ENCODE measurements at regions not wholly inside any gene's neighbourhood (a gene's known extent, or its start where the extent isn't known, plus 50 kb on each side); places are given as distances from the start of the nearest gene placed in this dataset.

DNA sequence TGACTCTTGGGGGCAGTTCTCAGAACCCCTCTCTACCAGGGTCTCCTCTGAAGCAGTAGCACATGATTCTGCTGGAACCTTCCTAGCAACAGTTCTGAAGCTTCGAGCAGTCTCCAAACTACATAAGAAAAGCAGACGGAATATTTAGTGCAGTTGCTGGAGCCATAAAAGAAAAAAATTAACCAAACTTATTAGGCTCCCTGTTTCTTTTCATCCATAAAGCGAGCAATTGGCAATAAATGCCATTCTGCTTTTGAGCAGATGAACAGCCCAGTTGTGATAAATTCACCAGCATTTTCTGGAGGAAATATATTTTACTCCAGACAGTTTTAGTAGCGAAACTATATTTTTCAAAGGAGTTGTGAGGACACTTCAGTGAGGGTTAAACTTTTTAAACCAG, 250.1 kb upstream of the BOD1L1 start:
- H3K9me3 ChIP-seq (ENCODE audit: insufficient read depth in 2 of 2, low read depth in 1 of 2, low read length in 1 of 2) = no peaks in the 10 kb centered on the region
- 93% methylated on average over 4 of the region's 4 CpGs; no CpG with 5 or more reads in 1 of the 2 experiments for WGBS, 2 experiments (ENCODE audit: extremely low coverage in 1 of 2, insufficient coverage in 1 of 2, insufficient read length in 1 of 2, insufficient replicate concordance in 2 of 2, low coverage in 1 of 2, low lambda C conversion rate in 2 of 2, missing lambda C conversion rate in 1 of 2)

More for the DNA sequence above, 250.1 kb upstream of the BOD1L1 start:
- ChIA-PET CTCF (ENCODE audit: partially characterized antibody) (no interaction called here), POLR2A (ENCODE audit: partially characterized antibody) (no interaction called here)
- H2BK20ac ChIP-seq (ENCODE audit: low read length) = no peak overlapping the region
- H3K56ac ChIP-seq (replicated peaks; ENCODE audit: insufficient read length, low read depth, low read length) = no peak overlapping the region
- H3K23me2 ChIP-seq (ENCODE audit: low read depth, low read length) = no peaks in the 10 kb centered on the region
- H3K4me1 ChIP-seq (replicated peaks in 1 of 4; ENCODE audit: control insufficient read depth in 3 of 4, insufficient read depth in 4 of 4, low read length in 3 of 4) = no peaks in the 10 kb centered on the region
- H4K20me1 ChIP-seq (replicated peaks in 1 of 2; ENCODE audit: control insufficient read depth in 1 of 2, insufficient read depth in 2 of 2, low read length in 2 of 2) = no peaks in the 10 kb centered on the region
- no peaks in the 10 kb centered on the region for H3K36me3 ChIP-seq (ENCODE audit: control insufficient read depth in 2 of 4, insufficient read depth in 4 of 4, low read length in 3 of 4)
- H3K9ac ChIP-seq (replicated peaks in 1 of 4; ENCODE audit: extremely low read depth in 1 of 4, low read depth in 3 of 4, low read length in 3 of 4) = no peak overlapping the region
- no peak overlapping the region for H4K5ac ChIP-seq (ENCODE audit: insufficient read length, low read depth, low read length)
- H2AFZ ChIP-seq (ENCODE audit: low read length) = no peak overlapping the region
- H2BK12ac ChIP-seq (ENCODE audit: low read depth, low read length) = no peak overlapping the region
- H3K4me3 ChIP-seq (ENCODE audit: extremely low read depth in 1 of 4, insufficient read depth in 2 of 4, low read depth in 3 of 4, low read length in 4 of 4) = no peak overlapping the region
- no peak overlapping the region for H3K23ac ChIP-seq (ENCODE audit: insufficient read length)
- no peaks in the 10 kb centered on the region for H3K79me2 ChIP-seq (ENCODE audit: control insufficient read depth in 1 of 2, insufficient read depth in 2 of 2, low read length in 2 of 2)
- no peak overlapping the region for H2BK15ac ChIP-seq (ENCODE audit: low read length)
- no peak overlapping the region for H2AK5ac ChIP-seq (ENCODE audit: low read depth, low read length)
- no peak overlapping the region for H3K4me2 ChIP-seq (ENCODE audit: insufficient read depth in 1 of 2, low read depth in 2 of 2, low read length in 2 of 2)
- no peak overlapping the region for H2BK120ac ChIP-seq (replicated peaks; ENCODE audit: low read depth, low read length)
- H3K79me1 ChIP-seq (ENCODE audit: low read depth, low read length) = no peaks in the 10 kb centered on the region
- H2BK5ac ChIP-seq (ENCODE audit: low read depth, low read length) = no peak overlapping the region
- H3K14ac ChIP-seq (ENCODE audit: insufficient read length) = no peak overlapping the region
- H4K8ac ChIP-seq (ENCODE audit: extremely low read depth, insufficient read depth, low read length) = no peak overlapping the region
- DNase-seq (ENCODE audit: low read depth in 1 of 2, low spot score in 2 of 2) (no peak), FAIRE-seq (no peak)
- no peak overlapping the region for H4K91ac ChIP-seq (replicated peaks; ENCODE audit: insufficient read length, low read length)
- no peak overlapping the region for H3K18ac ChIP-seq (ENCODE audit: extremely low read depth, low read length)
- no peak overlapping the region for H3K27ac ChIP-seq (ENCODE audit: low read depth, low read length)
- no peak overlapping the region for H3K4ac ChIP-seq (replicated peaks; ENCODE audit: insufficient read length, low read depth, low read length)
- TF ChIP-seq RBBP5 (IDR thresholded peaks at IDR 0.05; ENCODE audit: borderline replicate concordance, low read depth, low read length) = no peak
- H3K27me3 ChIP-seq (replicated peaks in 1 of 4; ENCODE audit: control insufficient read depth in 3 of 4, extremely low read depth in 1 of 4, insufficient read depth in 3 of 4, low read length in 3 of 4) = no peaks in the 10 kb centered on the region

Data from H1 (cell line).